ENCODE measurements at regions not wholly inside any gene's neighbourhood (a gene's known extent, or its start where the extent isn't known, plus 50 kb on each side); places are given as distances from the start of the nearest gene placed in this dataset.

- no peak for TF ChIP-seq TARDBP (IDR thresholded peaks at IDR 0.05)
- no peak for TF ChIP-seq LEF1 (IDR thresholded peaks at IDR 0.05; ENCODE audit: borderline replicate concordance)
- no peak for TF ChIP-seq CTBP1 (IDR thresholded peaks at IDR 0.05; ENCODE audit: borderline replicate concordance)
- TF ChIP-seq SP1 (IDR thresholded peaks at IDR 0.05), result no peak
- TF ChIP-seq BHLHE40 (IDR thresholded peaks at IDR 0.05; ENCODE audit: borderline replicate concordance), result no peak
- no peak for TF ChIP-seq FOXM1 (IDR thresholded peaks at IDR 0.05; ENCODE audit: borderline replicate concordance)
- no peak for TF ChIP-seq NFRKB (IDR thresholded peaks at IDR 0.05)
- no peak for TF ChIP-seq FOXK2 (IDR thresholded peaks at IDR 0.05)
- no peak for TF ChIP-seq HDGF (IDR thresholded peaks at IDR 0.05; ENCODE audit: borderline replicate concordance)
- no peak for TF ChIP-seq PKNOX1 (IDR thresholded peaks at IDR 0.05)
- no peak for TF ChIP-seq FOXA1 (IDR thresholded peaks at IDR 0.05)
Observed at GRCh38 chr2:217192366-217192765, 332.5 kb upstream of the TNP1 start.

Data from HEK293T (cell line).